ENCODE measurements at regions not wholly inside any gene's neighbourhood (a gene's known extent, or its start where the extent isn't known, plus 50 kb on each side); places are given as distances from the start of the nearest gene placed in this dataset.

DNA sequence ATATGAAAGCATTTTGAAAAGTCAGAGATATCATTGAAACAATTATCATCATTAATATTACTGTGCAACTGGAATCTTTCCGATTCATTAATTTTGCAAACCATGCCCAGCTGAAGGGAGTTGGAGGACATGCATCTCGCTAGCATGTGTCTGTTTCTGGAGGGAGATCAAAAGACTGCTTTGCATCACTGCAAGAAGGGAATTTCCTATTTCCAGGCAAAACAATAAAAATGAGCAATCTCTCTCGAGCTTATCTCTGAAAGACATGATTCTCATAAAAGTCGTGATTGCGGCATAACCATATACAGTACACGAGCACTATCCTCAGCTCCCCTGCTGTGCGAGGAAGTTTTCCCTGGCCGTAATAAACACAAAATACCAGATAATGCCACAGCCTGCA lies 607.6 kb upstream of the DPP6 start:
- Histone ChIP-seq H3K36me3 (ENCODE audit: control insufficient read depth, insufficient read depth, low read length) (no peaks in the 10 kb centered on the region), H4K5ac (ENCODE audit: low read depth, low read length) (no peak overlapping the region), H3K9me1 (ENCODE audit: insufficient read depth, low read length) (no peaks in the 10 kb centered on the region), H3K4me2 (ENCODE audit: low read depth, low read length) (no peak overlapping the region), H2BK20ac (ENCODE audit: low read depth, low read length) (no peak overlapping the region), H3K4me1 (ENCODE audit: control insufficient read depth, insufficient read depth, low read length) (no peaks in the 10 kb centered on the region), H4K91ac (ENCODE audit: insufficient read depth, low read depth, low read length) (no peak overlapping the region), H3K27ac (ENCODE audit: insufficient read depth, low read length) (no peak overlapping the region), H3K18ac (ENCODE audit: low read depth, low read length) (no peak overlapping the region), H3K27me3 (ENCODE audit: control insufficient read depth, insufficient read depth, low read length) (no peaks in the 10 kb centered on the region), H3K9me3 (ENCODE audit: control insufficient read depth, insufficient read depth, low read length) (peaks cover 29% of the 10 kb centered on the region), H2BK5ac (ENCODE audit: low read depth, low read length, poor library complexity, severe bottlenecking) (no peak overlapping the region), H3K79me1 (ENCODE audit: low read depth in 1 of 2, low read length in 2 of 2) (no peaks in the 10 kb centered on the region), H2AK9ac (replicated peaks; ENCODE audit: low read depth, low read length, poor library complexity) (no peak overlapping the region), H3K23ac (ENCODE audit: low read depth, low read length) (no peak overlapping the region), H3K14ac (replicated peaks; ENCODE audit: low read depth, low read length) (no peak overlapping the region), H4K8ac (ENCODE audit: low read depth in 2 of 2, low read length in 2 of 2) (no peak overlapping the region), H2BK15ac (ENCODE audit: low read depth, low read length) (no peak overlapping the region), H2AFZ (replicated peaks; ENCODE audit: low read length, poor library complexity) (no peak overlapping the region), H2AK5ac (ENCODE audit: low read depth, low read length) (no peak overlapping the region), H3K4ac (ENCODE audit: low read depth, low read length) (no peak overlapping the region), H3K4me3 (ENCODE audit: insufficient read depth, low read depth, low read length) (no peak overlapping the region), H2BK120ac (ENCODE audit: low read depth, low read length) (no peak overlapping the region), H4K20me1 (ENCODE audit: insufficient read depth, low read length) (no peaks in the 10 kb centered on the region), H3K9ac (ENCODE audit: low read depth, low read length) (no peak overlapping the region), H3K56ac (ENCODE audit: extremely low read depth, insufficient read depth, low read length) (no peak overlapping the region)
- WGBS, 2 experiments (ENCODE audit: extremely low coverage in 2 of 2, insufficient read length in 1 of 2), result 29% methylated on average over 4 of the region's 8 CpGs; no CpG with 5 or more reads in 1 of the 2 experiments
- DNase-seq, result no peak
- CTCF ChIA-PET, result no interaction called here
- TF ChIP-seq POLR2A (IDR thresholded peaks at IDR 0.05; ENCODE audit: low read depth, low read length), result no peak
- dilution Hi-C loops (cut with HindIII; ENCODE audit: low sequenced_read_pairs, unreplicated experiment), result no loop called here
- in situ Hi-C loops (cut with MboI; ENCODE audit: low sequenced_read_pairs), result no loop called here
- no peak for ATAC-seq (ENCODE audit: low read depth)
- no TSS peak for BruUV-seq (replicated peaks)
- intact Hi-C loops (cut with micrococcal nuclease), result no loop called here
- POLR2A ChIA-PET (ENCODE audit: unreplicated experiment), result no interaction called here
